ENCODE measurements at regions not wholly inside any gene's neighbourhood (a gene's known extent, or its start where the extent isn't known, plus 50 kb on each side); places are given as distances from the start of the nearest gene placed in this dataset.

- Histone ChIP-seq H3K4me1 (ENCODE audit: control insufficient read depth, insufficient read depth, low read length) (peaks cover 31% of the 10 kb centered on the region), H3K9ac (ENCODE audit: low read length) (no peak overlapping the region), H3K9me3 (ENCODE audit: control insufficient read depth, low read length) (peaks cover 17% of the 10 kb centered on the region), H3K4me3 (ENCODE audit: low read length) (no peak overlapping the region), H3K27me3 (replicated peaks; ENCODE audit: control insufficient read depth, insufficient read depth, low read length) (no peaks in the 10 kb centered on the region), H3K36me3 (ENCODE audit: control insufficient read depth, insufficient read depth, low read length, severe bottlenecking) (no peaks in the 10 kb centered on the region)
- DNase-seq (ENCODE audit: low read depth) = no peak
Observed at GRCh38 chr2:137797641-137798040, 166.6 kb upstream of the HNMT start.

- H3K4me1 ChIP-seq (ENCODE audit: control insufficient read depth, insufficient read depth, low read length) = peaks cover 38% of the 10 kb centered on the region
- DNase-seq (ENCODE audit: low read depth) = no peak
- H3K27me3 ChIP-seq (replicated peaks; ENCODE audit: control insufficient read depth, insufficient read depth, low read length) = no peaks in the 10 kb centered on the region
- peak overlapping the region; percentile 80 for H3K9ac ChIP-seq (ENCODE audit: low read length)
- no peak overlapping the region for H3K4me3 ChIP-seq (ENCODE audit: low read length)
- H3K9me3 ChIP-seq (ENCODE audit: control insufficient read depth, low read length) = peaks cover 17% of the 10 kb centered on the region
- no peaks in the 10 kb centered on the region for H3K36me3 ChIP-seq (ENCODE audit: control insufficient read depth, insufficient read depth, low read length, severe bottlenecking)
Observed at GRCh38 chr2:137799600-137799999, 164.7 kb upstream of the HNMT start.

GRCh38 chr2:137800386-137800785 is 163.9 kb upstream of the HNMT start:
- Histone ChIP-seq H3K9me3 (ENCODE audit: control insufficient read depth, low read length) (peaks cover 17% of the 10 kb centered on the region), H3K27me3 (replicated peaks; ENCODE audit: control insufficient read depth, insufficient read depth, low read length) (no peaks in the 10 kb centered on the region)
- no peak for DNase-seq (ENCODE audit: low read depth)

GRCh38 chr2:137801228-137801627 is 163.0 kb upstream of the HNMT start:
- Histone ChIP-seq H3K9ac (ENCODE audit: low read length) (peak overlapping the region; percentile 87), H3K4me3 (ENCODE audit: low read length) (peak overlapping the region; percentile 50), H3K9me3 (ENCODE audit: control insufficient read depth, low read length) (peaks cover 17% of the 10 kb centered on the region), H3K4me1 (ENCODE audit: control insufficient read depth, insufficient read depth, low read length) (peaks cover 40% of the 10 kb centered on the region), H3K27me3 (replicated peaks; ENCODE audit: control insufficient read depth, insufficient read depth, low read length) (no peaks in the 10 kb centered on the region), H3K36me3 (ENCODE audit: control insufficient read depth, insufficient read depth, low read length, severe bottlenecking) (no peaks in the 10 kb centered on the region)
- no peak for DNase-seq (ENCODE audit: low read depth)

More at GRCh38 chr2:137800386-137800785, 163.9 kb upstream of the HNMT start:
- H3K36me3 ChIP-seq (ENCODE audit: control insufficient read depth, insufficient read depth, low read length, severe bottlenecking) = no peaks in the 10 kb centered on the region
- H3K9ac ChIP-seq (ENCODE audit: low read length) = peak overlapping the region; percentile 87
- peaks cover 38% of the 10 kb centered on the region for H3K4me1 ChIP-seq (ENCODE audit: control insufficient read depth, insufficient read depth, low read length)
- peak overlapping the region; percentile 37 for H3K4me3 ChIP-seq (ENCODE audit: low read length)

- no peak for DNase-seq (ENCODE audit: low read depth)
- peaks cover 17% of the 10 kb centered on the region for H3K9me3 ChIP-seq (ENCODE audit: control insufficient read depth, low read length)
- peak overlapping the region; percentile 18 for H3K4me3 ChIP-seq (ENCODE audit: low read length)
- no peaks in the 10 kb centered on the region for H3K36me3 ChIP-seq (ENCODE audit: control insufficient read depth, insufficient read depth, low read length, severe bottlenecking)
- H3K9ac ChIP-seq (ENCODE audit: low read length) = peak overlapping the region; percentile 87
- H3K4me1 ChIP-seq (ENCODE audit: control insufficient read depth, insufficient read depth, low read length) = peaks cover 40% of the 10 kb centered on the region
- no peaks in the 10 kb centered on the region for H3K27me3 ChIP-seq (replicated peaks; ENCODE audit: control insufficient read depth, insufficient read depth, low read length)
Observed at GRCh38 chr2:137802038-137802437, 162.2 kb upstream of the HNMT start.

GRCh38 chr2:137806068-137806805 is 158.0 kb upstream of the HNMT start:
- H3K4me3 ChIP-seq (ENCODE audit: low read length) = no peak overlapping the region
- H3K9ac ChIP-seq (ENCODE audit: low read length) = no peak overlapping the region
- peaks cover 10% of the 10 kb centered on the region for H3K9me3 ChIP-seq (ENCODE audit: control insufficient read depth, low read length)
- H3K36me3 ChIP-seq (ENCODE audit: control insufficient read depth, insufficient read depth, low read length, severe bottlenecking) = no peaks in the 10 kb centered on the region
- H3K4me1 ChIP-seq (ENCODE audit: control insufficient read depth, insufficient read depth, low read length) = peaks cover 21% of the 10 kb centered on the region
- DNase-seq (ENCODE audit: low read depth) = no peak
- no peaks in the 10 kb centered on the region for H3K27me3 ChIP-seq (replicated peaks; ENCODE audit: control insufficient read depth, insufficient read depth, low read length)

GRCh38 chr2:137809252-137809651 is 155.0 kb upstream of the HNMT start:
- H3K9ac ChIP-seq (ENCODE audit: low read length) = no peak overlapping the region
- DNase-seq (ENCODE audit: low read depth) = no peak

GRCh38 chr2:137809837-137810236 is 154.4 kb upstream of the HNMT start:
- Histone ChIP-seq H3K9ac (ENCODE audit: low read length) (no peak overlapping the region), H3K4me1 (ENCODE audit: control insufficient read depth, insufficient read depth, low read length) (peaks cover 3% of the 10 kb centered on the region), H3K9me3 (ENCODE audit: control insufficient read depth, low read length) (peaks cover 4% of the 10 kb centered on the region), H3K4me3 (ENCODE audit: low read length) (no peak overlapping the region), H3K36me3 (ENCODE audit: control insufficient read depth, insufficient read depth, low read length, severe bottlenecking) (no peaks in the 10 kb centered on the region), H3K27me3 (replicated peaks; ENCODE audit: control insufficient read depth, insufficient read depth, low read length) (no peaks in the 10 kb centered on the region)
- DNase-seq (ENCODE audit: low read depth) = no peak

More at GRCh38 chr2:137809252-137809651, 155.0 kb upstream of the HNMT start:
- no peak overlapping the region for H3K4me3 ChIP-seq (ENCODE audit: low read length)
- H3K36me3 ChIP-seq (ENCODE audit: control insufficient read depth, insufficient read depth, low read length, severe bottlenecking) = no peaks in the 10 kb centered on the region
- H3K4me1 ChIP-seq (ENCODE audit: control insufficient read depth, insufficient read depth, low read length) = peaks cover 3% of the 10 kb centered on the region
- peaks cover 4% of the 10 kb centered on the region for H3K9me3 ChIP-seq (ENCODE audit: control insufficient read depth, low read length)
- H3K27me3 ChIP-seq (replicated peaks; ENCODE audit: control insufficient read depth, insufficient read depth, low read length) = no peaks in the 10 kb centered on the region

- no peaks in the 10 kb centered on the region for H3K27me3 ChIP-seq (replicated peaks; ENCODE audit: control insufficient read depth, insufficient read depth, low read length)
- no peaks in the 10 kb centered on the region for H3K36me3 ChIP-seq (ENCODE audit: control insufficient read depth, insufficient read depth, low read length, severe bottlenecking)
- peaks cover 4% of the 10 kb centered on the region for H3K9me3 ChIP-seq (ENCODE audit: control insufficient read depth, low read length)
- no peak overlapping the region for H3K9ac ChIP-seq (ENCODE audit: low read length)
- no peak overlapping the region for H3K4me3 ChIP-seq (ENCODE audit: low read length)
- no peak for DNase-seq (ENCODE audit: low read depth)
- no peaks in the 10 kb centered on the region for H3K4me1 ChIP-seq (ENCODE audit: control insufficient read depth, insufficient read depth, low read length)
Observed at GRCh38 chr2:137812517-137812916, 151.8 kb upstream of the HNMT start.

- no peak overlapping the region for H3K9ac ChIP-seq (ENCODE audit: low read length)
- no peak for DNase-seq (ENCODE audit: low read depth)
- H3K4me1 ChIP-seq (ENCODE audit: control insufficient read depth, insufficient read depth, low read length) = no peaks in the 10 kb centered on the region
- H3K9me3 ChIP-seq (ENCODE audit: control insufficient read depth, low read length) = peaks cover 4% of the 10 kb centered on the region
- no peaks in the 10 kb centered on the region for H3K36me3 ChIP-seq (ENCODE audit: control insufficient read depth, insufficient read depth, low read length, severe bottlenecking)
- no peaks in the 10 kb centered on the region for H3K27me3 ChIP-seq (replicated peaks; ENCODE audit: control insufficient read depth, insufficient read depth, low read length)
- H3K4me3 ChIP-seq (ENCODE audit: low read length) = no peak overlapping the region
Observed at GRCh38 chr2:137813176-137813575, 151.1 kb upstream of the HNMT start.

- Histone ChIP-seq H3K4me3 (ENCODE audit: low read length) (no peak overlapping the region), H3K36me3 (ENCODE audit: control insufficient read depth, insufficient read depth, low read length, severe bottlenecking) (no peaks in the 10 kb centered on the region), H3K4me1 (ENCODE audit: control insufficient read depth, insufficient read depth, low read length) (no peaks in the 10 kb centered on the region), H3K9ac (ENCODE audit: low read length) (no peak overlapping the region), H3K27me3 (replicated peaks; ENCODE audit: control insufficient read depth, insufficient read depth, low read length) (no peaks in the 10 kb centered on the region), H3K9me3 (ENCODE audit: control insufficient read depth, low read length) (no peaks in the 10 kb centered on the region)
- no peak for DNase-seq (ENCODE audit: low read depth)
Observed at GRCh38 chr2:137817058-137817457, 147.2 kb upstream of the HNMT start.

GRCh38 chr2:137823196-137823595 is 141.1 kb upstream of the HNMT start:
- H3K4me1 ChIP-seq (ENCODE audit: control insufficient read depth, insufficient read depth, low read length) = no peaks in the 10 kb centered on the region
- no peaks in the 10 kb centered on the region for H3K27me3 ChIP-seq (replicated peaks; ENCODE audit: control insufficient read depth, insufficient read depth, low read length)
- no peaks in the 10 kb centered on the region for H3K36me3 ChIP-seq (ENCODE audit: control insufficient read depth, insufficient read depth, low read length, severe bottlenecking)
- H3K4me3 ChIP-seq (ENCODE audit: low read length) = no peak overlapping the region
- no peak for DNase-seq (ENCODE audit: low read depth)
- H3K9me3 ChIP-seq (ENCODE audit: control insufficient read depth, low read length) = no peaks in the 10 kb centered on the region
- H3K9ac ChIP-seq (ENCODE audit: low read length) = no peak overlapping the region

All from adipocyte (in vitro differentiated cells).